ENCODE measurements at regions not wholly inside any gene's neighbourhood (a gene's known extent, or its start where the extent isn't known, plus 50 kb on each side); places are given as distances from the start of the nearest gene placed in this dataset.

GRCh38 chr4:65193985-65194384 lies 476.3 kb downstream of the EPHA5 start:
- Histone ChIP-seq H3K4me3 (ENCODE audit: insufficient read depth, low read depth, low read length) (no peak overlapping the region), H3K36me3 (replicated peaks; ENCODE audit: control insufficient read depth, insufficient read depth, low read length) (no peaks in the 10 kb centered on the region), H3K27me3 (ENCODE audit: control insufficient read depth, insufficient read depth, low read length) (no peaks in the 10 kb centered on the region)
- no peak for DNase-seq

GRCh38 chr4:65190780-65191179 lies 479.5 kb downstream of the EPHA5 start:
- Histone ChIP-seq H3K27me3 (ENCODE audit: control insufficient read depth, insufficient read depth, low read length) (no peaks in the 10 kb centered on the region), H3K4me3 (ENCODE audit: insufficient read depth, low read depth, low read length) (no peak overlapping the region), H3K36me3 (replicated peaks; ENCODE audit: control insufficient read depth, insufficient read depth, low read length) (no peaks in the 10 kb centered on the region)
- no peak for DNase-seq

GRCh38 chr4:65175585-65175984 lies 494.7 kb downstream of the EPHA5 start:
- no peaks in the 10 kb centered on the region for H3K27me3 ChIP-seq (ENCODE audit: control insufficient read depth, insufficient read depth, low read length)
- no peaks in the 10 kb centered on the region for H3K36me3 ChIP-seq (replicated peaks; ENCODE audit: control insufficient read depth, insufficient read depth, low read length)
- no peak overlapping the region for H3K4me3 ChIP-seq (ENCODE audit: insufficient read depth, low read depth, low read length)
- DNase-seq, result no peak

DNA sequence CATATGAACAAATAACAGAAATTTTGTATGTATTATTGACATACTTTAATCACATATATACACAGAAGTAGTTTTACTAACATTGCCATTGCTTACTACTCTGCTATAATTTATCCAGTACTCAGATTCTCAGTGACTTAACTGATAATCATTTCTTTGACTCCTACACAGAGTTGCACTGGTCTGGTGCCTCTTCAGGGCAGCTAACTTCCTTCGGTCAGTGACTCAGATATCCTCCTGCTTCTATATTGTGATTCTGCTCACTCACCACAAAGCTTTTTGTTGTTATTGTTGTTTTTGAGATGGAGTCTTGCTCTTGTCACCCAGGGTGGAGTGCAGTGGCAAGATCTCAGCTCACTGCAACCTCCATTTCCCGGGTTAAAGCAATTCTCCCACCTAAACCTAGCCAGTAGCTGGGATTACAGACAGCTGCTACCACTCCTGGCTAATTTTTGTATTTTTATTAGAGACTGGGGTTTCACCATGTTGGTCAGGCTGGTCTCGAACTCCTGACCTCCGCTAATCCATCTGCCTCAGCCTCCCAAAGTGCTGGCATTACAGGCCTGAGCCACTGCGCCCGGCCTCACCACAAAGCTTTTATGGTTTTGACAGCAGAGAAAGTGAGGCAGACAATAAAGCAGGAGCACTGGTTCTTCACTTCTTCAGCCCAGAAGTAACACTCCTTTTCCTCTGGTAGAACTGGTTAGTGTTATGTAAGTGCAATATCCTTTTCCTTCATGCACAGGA lies 499.3 kb downstream of the EPHA5 start:
- H3K36me3 ChIP-seq (replicated peaks; ENCODE audit: control insufficient read depth, insufficient read depth, low read length), result no peaks in the 10 kb centered on the region
- H3K4me3 ChIP-seq (ENCODE audit: insufficient read depth, low read depth, low read length), result no peak overlapping the region
- DNase-seq, result no peak
- no peaks in the 10 kb centered on the region; the same call in 1 of the 2 replicates for H3K27me3 ChIP-seq (ENCODE audit: control insufficient read depth, insufficient read depth, low read length)

GRCh38 chr4:65167719-65168118 lies 502.6 kb downstream of the EPHA5 start:
- H3K27me3 ChIP-seq (ENCODE audit: control insufficient read depth, insufficient read depth, low read length), result no peaks in the 10 kb centered on the region; the same call in 1 of the 2 replicates
- H3K36me3 ChIP-seq (replicated peaks; ENCODE audit: control insufficient read depth, insufficient read depth, low read length), result no peaks in the 10 kb centered on the region
- no peak overlapping the region for H3K4me3 ChIP-seq (ENCODE audit: insufficient read depth, low read depth, low read length)
- DNase-seq, result no peak

GRCh38 chr4:65152205-65152604 lies 518.1 kb downstream of the EPHA5 start:
- H3K4me3 ChIP-seq (ENCODE audit: insufficient read depth, low read depth, low read length), result no peak overlapping the region
- no peaks in the 10 kb centered on the region for H3K27me3 ChIP-seq (ENCODE audit: control insufficient read depth, insufficient read depth, low read length)
- no peaks in the 10 kb centered on the region for H3K36me3 ChIP-seq (replicated peaks; ENCODE audit: control insufficient read depth, insufficient read depth, low read length)
- no peak for DNase-seq

- Histone ChIP-seq H3K4me3 (ENCODE audit: insufficient read depth, low read depth, low read length) (no peak overlapping the region), H3K36me3 (replicated peaks; ENCODE audit: control insufficient read depth, insufficient read depth, low read length) (no peaks in the 10 kb centered on the region), H3K27me3 (ENCODE audit: control insufficient read depth, insufficient read depth, low read length) (no peaks in the 10 kb centered on the region)
- no peak for DNase-seq
Observed at GRCh38 chr4:65139998-65140397, 530.3 kb downstream of the EPHA5 start.

GRCh38 chr4:65126200-65126599 lies 544.1 kb downstream of the EPHA5 start:
- H3K36me3 ChIP-seq (replicated peaks; ENCODE audit: control insufficient read depth, insufficient read depth, low read length), result no peaks in the 10 kb centered on the region
- H3K4me3 ChIP-seq (ENCODE audit: insufficient read depth, low read depth, low read length), result no peak overlapping the region
- no peaks in the 10 kb centered on the region for H3K27me3 ChIP-seq (ENCODE audit: control insufficient read depth, insufficient read depth, low read length)
- no peak for DNase-seq

DNA sequence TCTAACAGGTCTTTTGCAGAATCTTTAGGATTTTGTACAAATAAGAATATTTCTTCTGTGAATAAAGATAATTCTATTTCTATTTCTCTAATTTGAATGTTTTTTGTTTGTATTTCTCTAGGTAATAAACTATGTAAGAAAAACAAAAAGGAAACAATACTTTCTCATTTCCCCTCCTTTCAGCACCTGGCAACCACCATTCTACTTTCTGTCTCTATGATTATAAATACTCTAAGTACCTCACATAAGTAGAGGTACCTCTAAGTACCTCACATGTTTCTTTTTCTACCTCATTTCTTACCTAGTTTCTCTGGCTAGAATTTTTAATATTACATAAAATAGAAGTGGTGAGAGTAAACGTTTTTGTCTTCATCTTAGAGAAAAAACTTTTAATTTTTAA lies 550.0 kb downstream of the EPHA5 start:
- Histone ChIP-seq H3K36me3 (replicated peaks; ENCODE audit: control insufficient read depth, insufficient read depth, low read length) (no peaks in the 10 kb centered on the region), H3K27me3 (ENCODE audit: control insufficient read depth, insufficient read depth, low read length) (no peaks in the 10 kb centered on the region), H3K4me3 (ENCODE audit: insufficient read depth, low read depth, low read length) (no peak overlapping the region)
- no peak for DNase-seq

DNA sequence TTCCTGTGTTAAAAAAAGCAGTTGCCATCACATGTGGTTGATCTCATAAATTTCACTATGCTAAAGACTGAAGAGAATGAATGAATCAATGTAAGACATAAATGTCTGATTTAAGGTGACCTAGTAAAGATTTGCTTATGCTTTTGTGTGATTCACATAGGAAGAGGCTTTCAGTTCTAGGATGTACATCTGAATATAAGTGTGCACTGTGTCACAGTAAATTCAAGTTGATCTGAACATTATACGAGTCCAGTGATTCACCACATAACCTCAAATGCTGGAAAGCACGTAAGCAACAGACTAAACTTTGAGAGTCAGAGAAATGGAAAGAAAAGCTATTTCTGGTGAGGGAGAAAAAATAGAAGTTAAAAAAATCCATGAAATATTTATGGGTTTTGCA lies 567.9 kb downstream of the EPHA5 start:
- no peak for DNase-seq
- Histone ChIP-seq H3K27me3 (ENCODE audit: control insufficient read depth, insufficient read depth, low read length) (no peaks in the 10 kb centered on the region), H3K36me3 (replicated peaks; ENCODE audit: control insufficient read depth, insufficient read depth, low read length) (no peaks in the 10 kb centered on the region), H3K4me3 (ENCODE audit: insufficient read depth, low read depth, low read length) (no peak overlapping the region)

DNA sequence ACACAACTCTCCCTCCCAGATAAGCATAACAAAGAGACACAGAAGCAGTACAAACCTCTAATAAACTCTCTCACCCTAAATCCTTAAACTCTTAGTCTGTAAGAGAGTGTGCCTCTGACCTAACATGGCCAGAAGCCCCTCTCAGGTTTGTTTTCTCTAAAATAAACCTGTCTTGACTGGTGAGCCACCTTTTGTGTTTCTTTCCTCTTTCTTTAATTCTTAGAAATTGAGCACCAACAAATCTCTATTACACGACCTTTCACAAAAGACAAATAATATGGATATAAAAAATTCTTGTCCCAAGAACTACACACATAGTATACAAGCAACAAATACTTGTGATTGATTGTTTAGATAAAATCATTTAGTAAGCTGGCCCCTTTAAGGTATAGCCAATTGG lies 573.7 kb downstream of the EPHA5 start:
- DNase-seq, result no peak
- no peaks in the 10 kb centered on the region for H3K27me3 ChIP-seq (ENCODE audit: control insufficient read depth, insufficient read depth, low read length)
- no peaks in the 10 kb centered on the region for H3K36me3 ChIP-seq (replicated peaks; ENCODE audit: control insufficient read depth, insufficient read depth, low read length)
- H3K4me3 ChIP-seq (ENCODE audit: insufficient read depth, low read depth, low read length), result no peak overlapping the region

- Histone ChIP-seq H3K36me3 (replicated peaks; ENCODE audit: control insufficient read depth, insufficient read depth, low read length) (no peaks in the 10 kb centered on the region), H3K27me3 (ENCODE audit: control insufficient read depth, insufficient read depth, low read length) (no peaks in the 10 kb centered on the region)
- DNase-seq, result no peak
Observed at GRCh38 chr4:65089666-65090065, 580.6 kb downstream of the EPHA5 start.

GRCh38 chr4:65083076-65083475 lies 587.2 kb downstream of the EPHA5 start:
- H3K36me3 ChIP-seq (replicated peaks; ENCODE audit: control insufficient read depth, insufficient read depth, low read length), result no peaks in the 10 kb centered on the region
- no peaks in the 10 kb centered on the region for H3K27me3 ChIP-seq (ENCODE audit: control insufficient read depth, insufficient read depth, low read length)
- H3K4me3 ChIP-seq (ENCODE audit: insufficient read depth, low read depth, low read length), result no peak overlapping the region
- DNase-seq, result no peak

More at GRCh38 chr4:65089666-65090065, 580.6 kb downstream of the EPHA5 start:
- no peak overlapping the region for H3K4me3 ChIP-seq (ENCODE audit: insufficient read depth, low read depth, low read length)

DNA sequence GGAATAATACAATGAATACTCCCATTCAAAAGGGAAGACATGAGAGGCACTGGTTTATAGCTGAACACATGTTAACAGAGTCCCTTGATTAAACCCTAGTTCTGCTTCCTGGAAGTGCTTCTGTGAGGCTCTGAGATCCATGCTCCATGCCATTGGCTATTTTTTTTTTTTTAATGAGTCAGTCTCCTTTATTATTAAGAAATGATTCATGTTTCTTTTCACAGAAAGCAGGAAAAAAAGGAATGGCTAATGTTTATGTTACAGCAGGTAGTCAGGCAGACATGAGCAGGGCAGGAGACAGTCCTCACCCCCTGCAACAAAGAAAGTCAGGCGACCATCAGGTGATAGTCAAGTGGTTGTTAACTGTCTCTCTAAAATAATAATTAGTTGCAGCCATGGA lies 598.7 kb downstream of the EPHA5 start:
- Histone ChIP-seq H3K27me3 (ENCODE audit: control insufficient read depth, insufficient read depth, low read length) (no peaks in the 10 kb centered on the region), H3K36me3 (replicated peaks; ENCODE audit: control insufficient read depth, insufficient read depth, low read length) (no peaks in the 10 kb centered on the region), H3K4me3 (ENCODE audit: insufficient read depth, low read depth, low read length) (no peak overlapping the region)
- DNase-seq, result no peak

GRCh38 chr4:65069177-65069576 lies 601.1 kb downstream of the EPHA5 start:
- Histone ChIP-seq H3K4me3 (ENCODE audit: insufficient read depth, low read depth, low read length) (no peak overlapping the region), H3K36me3 (replicated peaks; ENCODE audit: control insufficient read depth, insufficient read depth, low read length) (no peaks in the 10 kb centered on the region), H3K27me3 (ENCODE audit: control insufficient read depth, insufficient read depth, low read length) (no peaks in the 10 kb centered on the region)
- DNase-seq, result no peak

- H3K36me3 ChIP-seq (replicated peaks; ENCODE audit: control insufficient read depth, insufficient read depth, low read length), result no peaks in the 10 kb centered on the region
- H3K27me3 ChIP-seq (ENCODE audit: control insufficient read depth, insufficient read depth, low read length), result no peaks in the 10 kb centered on the region
- DNase-seq, result no peak
- H3K4me3 ChIP-seq (ENCODE audit: insufficient read depth, low read depth, low read length), result no peak overlapping the region
Observed at GRCh38 chr4:65066106-65066505, 604.2 kb downstream of the EPHA5 start.

Measured in H7 (cell line).